ENCODE measurements at regions not wholly inside any gene's neighbourhood (a gene's known extent, or its start where the extent isn't known, plus 50 kb on each side); places are given as distances from the start of the nearest gene placed in this dataset.
"Not testable (repeated sequence)": the region's sequence is repeated elsewhere in the genome, so short reads cannot be mapped to it uniquely, and the experiment has no call there.

DNA sequence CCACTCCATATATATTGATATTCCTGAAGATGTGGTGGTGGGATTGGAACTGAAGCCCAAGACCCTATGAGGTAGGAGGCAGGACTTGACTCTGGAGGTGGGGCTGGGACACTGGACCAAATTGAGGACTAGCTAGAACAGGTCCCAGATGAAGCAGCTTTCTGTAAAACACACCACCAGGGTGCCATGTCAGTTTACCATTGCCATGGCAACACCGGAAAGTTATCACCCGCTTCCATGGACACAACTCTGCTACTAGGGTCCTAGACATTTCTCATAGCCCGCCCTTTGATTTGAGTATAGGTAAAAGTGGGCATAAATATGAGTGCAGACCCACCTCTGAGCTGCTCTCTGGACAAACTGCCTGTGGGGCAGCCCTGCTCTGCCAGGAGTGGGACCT lies 490.5 kb upstream of the PFKP start:
- Mint-ChIP-seq H3K36me3 (no peaks in the 10 kb centered on the region), H3K4me1 (no peaks in the 10 kb centered on the region), H3K27ac (no peak overlapping the region), H3K27me3 (peaks cover 6% of the 10 kb centered on the region), H3K4me3 (no peak overlapping the region), H3K9me3 (no peaks in the 10 kb centered on the region)

DNA sequence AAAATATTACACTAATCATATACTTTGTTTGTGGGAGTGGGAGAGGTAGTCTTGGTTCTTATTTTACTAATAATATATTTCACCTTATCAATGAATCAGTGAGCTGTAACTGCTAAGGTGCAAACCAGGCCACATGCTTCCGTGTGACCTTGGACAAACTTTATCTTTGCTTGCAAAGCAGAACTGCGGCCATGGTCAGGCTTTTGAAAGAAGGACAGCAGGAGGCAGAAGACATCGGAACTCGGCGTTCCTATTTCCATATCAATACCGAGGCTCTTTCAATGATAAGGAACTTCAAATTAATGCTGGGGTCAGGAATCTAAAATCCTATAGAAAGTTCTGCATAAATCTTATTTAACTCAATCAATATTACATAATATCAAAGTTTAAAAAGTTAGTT lies 491.9 kb upstream of the PFKP start:
- H3K36me3 Mint-ChIP-seq = no peaks in the 10 kb centered on the region
- no peaks in the 10 kb centered on the region for H3K9me3 Mint-ChIP-seq
- H3K4me1 Mint-ChIP-seq = no peaks in the 10 kb centered on the region
- peaks cover 6% of the 10 kb centered on the region for H3K27me3 Mint-ChIP-seq
- no peak overlapping the region for H3K27ac Mint-ChIP-seq
- no peak overlapping the region for H3K4me3 Mint-ChIP-seq

DNA sequence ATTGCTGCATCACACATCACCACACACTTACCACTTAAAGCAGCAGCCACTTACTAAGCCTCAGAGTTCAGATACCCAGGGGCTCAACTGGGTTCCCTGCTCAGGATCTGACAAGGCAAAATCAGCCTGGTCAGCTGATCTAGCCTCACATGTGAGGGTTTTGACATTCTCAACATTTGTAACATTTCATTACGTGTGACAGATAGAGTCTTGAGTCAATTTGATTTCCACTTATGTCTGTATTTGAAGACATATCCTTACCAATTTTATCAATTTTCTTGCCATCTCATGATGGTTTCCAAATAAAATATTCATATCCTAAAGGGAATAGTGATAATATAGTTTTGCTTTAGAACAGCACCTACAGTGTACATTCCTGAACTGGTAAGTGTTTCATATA lies 494.7 kb upstream of the PFKP start:
- H3K27me3 Mint-ChIP-seq = peaks cover 5% of the 10 kb centered on the region
- no peaks in the 10 kb centered on the region for H3K9me3 Mint-ChIP-seq
- no peak overlapping the region for H3K27ac Mint-ChIP-seq
- no peaks in the 10 kb centered on the region for H3K4me1 Mint-ChIP-seq
- no peak overlapping the region for H3K4me3 Mint-ChIP-seq
- no peaks in the 10 kb centered on the region for H3K36me3 Mint-ChIP-seq

DNA sequence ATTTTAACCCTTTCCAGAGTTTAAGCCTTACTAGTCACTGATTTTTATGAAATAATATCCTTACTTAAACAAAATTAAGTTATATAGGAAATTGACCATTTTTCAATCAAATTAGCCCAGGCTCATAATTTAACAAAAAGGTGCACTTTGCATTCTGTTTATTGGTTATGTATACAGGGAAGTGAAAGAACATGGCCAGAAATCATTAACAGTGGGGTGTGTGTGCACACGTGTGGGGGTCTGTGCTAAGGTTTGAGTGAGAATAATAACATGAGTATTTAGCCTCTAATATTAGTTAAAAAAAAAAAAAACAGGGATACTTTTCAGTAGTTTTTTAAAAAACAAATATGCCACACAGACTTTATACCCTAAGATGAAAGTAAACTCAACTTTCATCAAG lies 510.5 kb upstream of the PFKP start:
- no peak overlapping the region for H3K27ac Mint-ChIP-seq
- H3K27me3 Mint-ChIP-seq = peaks cover 5% of the 10 kb centered on the region
- no peaks in the 10 kb centered on the region for H3K9me3 Mint-ChIP-seq
- no peaks in the 10 kb centered on the region for H3K36me3 Mint-ChIP-seq
- H3K4me1 Mint-ChIP-seq = no peaks in the 10 kb centered on the region
- H3K4me3 Mint-ChIP-seq = no peak overlapping the region

DNA sequence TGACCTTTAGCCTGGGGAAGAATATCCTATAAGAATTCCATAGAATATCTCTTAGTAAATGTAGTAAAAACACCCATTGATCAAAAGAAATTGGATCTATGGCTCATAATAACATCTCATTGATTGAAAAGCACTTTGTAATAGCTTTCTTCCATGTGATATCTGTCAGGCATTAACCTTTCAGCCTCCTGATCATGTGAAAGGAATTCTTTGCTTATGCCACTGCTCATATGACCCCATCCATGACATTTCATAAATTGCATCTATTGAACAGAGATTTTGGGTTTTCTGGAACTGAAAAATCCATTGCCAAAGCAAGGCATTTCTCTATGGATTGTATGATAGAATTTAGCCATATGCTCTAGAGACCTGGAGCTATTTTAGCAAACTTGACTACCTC lies 519.3 kb upstream of the PFKP start:
- Mint-ChIP-seq H3K4me3 (no peak overlapping the region), H3K36me3 (no peaks in the 10 kb centered on the region), H3K27me3 (no peaks in the 10 kb centered on the region), H3K9me3 (no peaks in the 10 kb centered on the region), H3K27ac (no peak overlapping the region), H3K4me1 (no peaks in the 10 kb centered on the region)

DNA sequence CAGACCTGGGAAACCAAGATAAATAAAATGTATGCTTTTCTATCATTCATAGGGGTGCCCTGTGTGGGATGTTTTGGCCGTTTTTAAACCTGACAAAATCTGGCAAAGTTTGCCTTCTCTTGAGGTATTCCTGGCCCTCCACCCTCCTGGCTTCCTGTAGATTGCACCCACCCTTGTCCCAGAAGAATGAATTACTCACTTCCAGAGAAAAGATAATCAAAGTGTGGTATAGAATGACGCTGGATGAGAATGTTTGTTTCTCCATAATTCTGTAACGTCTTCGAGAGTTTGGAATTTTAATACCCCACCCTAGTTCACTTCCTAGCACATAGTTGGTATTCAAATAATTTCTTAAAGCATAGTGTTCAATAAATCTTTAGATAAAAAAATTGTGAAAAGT lies 519.7 kb upstream of the PFKP start:
- Mint-ChIP-seq H3K27ac (no peak overlapping the region), H3K27me3 (no peaks in the 10 kb centered on the region), H3K4me3 (no peak overlapping the region), H3K9me3 (no peaks in the 10 kb centered on the region), H3K4me1 (no peaks in the 10 kb centered on the region), H3K36me3 (no peaks in the 10 kb centered on the region)

DNA sequence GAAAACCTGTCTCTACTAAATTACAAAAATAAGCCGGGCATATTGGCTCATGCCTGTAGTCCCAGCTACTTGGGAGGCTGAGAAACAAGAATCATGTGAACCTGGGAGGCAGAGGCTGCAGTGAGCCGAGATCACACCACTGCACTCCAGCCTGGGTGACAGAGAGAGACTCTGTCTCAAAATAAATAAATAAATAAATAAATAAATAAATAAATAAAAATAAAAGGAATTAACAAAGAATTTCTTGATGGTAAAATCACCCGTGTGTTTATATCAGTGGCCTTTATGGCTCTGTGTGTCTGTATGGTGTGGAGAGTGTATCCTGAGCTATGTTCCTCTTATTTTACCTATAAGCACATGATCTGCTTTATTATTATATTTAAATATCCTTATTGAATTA lies 520.5 kb upstream of the PFKP start:
- not testable (repeated sequence) for H3K4me3 Mint-ChIP-seq, H3K9me3 Mint-ChIP-seq, H3K36me3 Mint-ChIP-seq, H3K4me1 Mint-ChIP-seq, H3K27me3 Mint-ChIP-seq, H3K27ac Mint-ChIP-seq

DNA sequence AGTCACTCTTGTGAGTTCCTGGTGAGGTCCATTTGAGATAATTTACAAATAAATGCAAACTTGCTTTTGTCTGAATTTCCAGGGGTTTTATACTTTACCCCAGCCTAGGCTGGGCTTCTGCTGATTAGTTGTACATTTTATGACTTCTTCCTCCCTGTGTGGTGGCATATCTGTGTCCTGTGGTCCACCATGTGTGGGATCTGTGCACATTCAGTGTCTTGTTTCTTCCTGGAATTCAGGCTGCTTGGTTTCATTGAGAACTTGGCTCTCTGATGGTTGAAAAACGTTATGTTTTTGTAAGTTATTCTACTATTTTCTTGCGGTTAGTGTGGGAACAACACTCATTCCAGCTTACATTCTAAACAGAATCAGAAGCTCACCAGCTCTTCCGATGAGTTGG lies 523.4 kb upstream of the PFKP start:
- Mint-ChIP-seq H3K4me3 (no peak overlapping the region), H3K4me1 (peaks cover 12% of the 10 kb centered on the region), H3K36me3 (no peaks in the 10 kb centered on the region), H3K27ac (no peak overlapping the region), H3K9me3 (no peaks in the 10 kb centered on the region), H3K27me3 (no peaks in the 10 kb centered on the region)

DNA sequence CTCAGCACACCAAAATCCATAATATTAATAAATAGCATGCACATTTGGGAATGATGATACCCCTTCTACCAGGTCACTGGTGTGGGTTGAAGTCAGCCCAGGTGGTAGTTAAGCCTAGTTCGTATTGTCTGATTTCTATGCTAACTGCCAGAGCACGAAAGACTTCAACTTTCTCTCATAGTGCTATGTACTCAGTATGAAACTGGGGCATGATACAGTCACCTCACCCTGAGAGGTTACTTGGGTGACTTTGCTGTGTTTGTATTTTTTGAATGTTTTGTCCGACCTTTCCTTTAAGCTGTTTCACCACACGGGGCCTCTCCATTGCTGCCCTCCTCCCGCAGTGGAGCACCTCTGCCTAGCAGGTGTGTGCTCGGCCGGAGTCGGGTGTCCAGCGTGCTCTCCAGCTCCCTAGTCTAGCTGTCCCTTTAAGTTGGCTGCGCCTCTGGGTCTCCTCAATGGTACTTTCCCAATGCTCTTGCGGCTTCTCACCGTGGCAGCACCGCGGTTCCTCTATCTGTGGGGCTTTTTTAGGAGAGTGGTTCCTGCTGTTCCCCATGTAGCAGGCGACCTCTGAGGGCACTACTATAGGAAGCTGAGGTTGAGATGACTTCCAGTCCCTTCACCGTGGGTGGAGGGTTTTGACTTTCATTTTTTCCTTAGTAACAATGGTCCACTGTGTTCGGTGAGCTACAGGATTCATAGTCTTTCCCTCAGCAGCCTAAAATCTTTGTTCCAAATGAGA lies 524.0 kb upstream of the PFKP start:
- no peak overlapping the region for H3K27ac Mint-ChIP-seq

DNA sequence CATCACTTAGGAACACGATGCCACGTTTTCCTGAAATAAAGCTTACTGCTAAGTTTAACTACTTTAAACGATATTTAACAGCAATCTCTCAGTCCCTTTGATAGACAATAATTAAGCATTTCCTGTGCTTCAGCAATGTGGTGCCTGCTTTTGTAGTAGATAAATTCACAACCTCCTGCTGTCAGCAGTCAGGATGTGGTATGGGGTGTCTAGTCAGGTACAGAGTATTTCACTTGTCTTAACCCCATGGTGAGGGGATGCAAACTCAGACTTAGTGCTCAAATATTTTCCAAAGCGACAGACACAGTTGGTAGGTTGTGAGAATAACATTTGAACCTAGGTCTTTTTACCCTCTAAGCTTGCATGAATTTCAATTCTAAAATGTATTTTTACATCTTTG lies 526.2 kb upstream of the PFKP start:
- no peaks in the 10 kb centered on the region for H3K9me3 Mint-ChIP-seq
- H3K4me3 Mint-ChIP-seq = no peak overlapping the region
- no peaks in the 10 kb centered on the region for H3K36me3 Mint-ChIP-seq
- H3K4me1 Mint-ChIP-seq = peaks cover 12% of the 10 kb centered on the region
- H3K27me3 Mint-ChIP-seq = no peaks in the 10 kb centered on the region
- H3K27ac Mint-ChIP-seq = no peak overlapping the region

More for the DNA sequence above, 524.0 kb upstream of the PFKP start:
- Mint-ChIP-seq H3K4me1 (peaks cover 12% of the 10 kb centered on the region), H3K9me3 (no peaks in the 10 kb centered on the region), H3K4me3 (no peak overlapping the region), H3K36me3 (no peaks in the 10 kb centered on the region), H3K27me3 (no peaks in the 10 kb centered on the region)

DNA sequence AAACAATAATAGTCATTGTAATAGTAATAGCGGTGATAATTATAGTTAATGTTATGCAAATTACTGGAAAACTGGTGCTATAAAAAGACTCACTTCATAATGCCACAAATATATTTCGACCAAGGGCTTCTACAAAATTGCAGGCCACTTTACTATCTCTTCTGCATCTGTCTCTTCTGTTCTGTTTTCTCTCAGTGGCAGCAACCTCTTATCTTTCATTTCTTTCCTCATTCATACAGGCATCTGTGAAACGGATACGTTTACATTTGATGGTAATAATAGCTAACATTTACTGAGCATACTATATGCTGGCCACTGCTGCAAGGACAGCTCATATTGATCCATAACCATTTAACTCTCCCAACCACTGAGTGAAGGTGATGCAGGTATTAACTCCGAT lies 537.4 kb upstream of the PFKP start:
- peaks cover 6% of the 10 kb centered on the region for H3K27me3 Mint-ChIP-seq
- H3K9me3 Mint-ChIP-seq = no peaks in the 10 kb centered on the region
- H3K4me1 Mint-ChIP-seq = no peaks in the 10 kb centered on the region
- H3K4me3 Mint-ChIP-seq = no peak overlapping the region
- no peak overlapping the region for H3K27ac Mint-ChIP-seq
- H3K36me3 Mint-ChIP-seq = no peaks in the 10 kb centered on the region

DNA sequence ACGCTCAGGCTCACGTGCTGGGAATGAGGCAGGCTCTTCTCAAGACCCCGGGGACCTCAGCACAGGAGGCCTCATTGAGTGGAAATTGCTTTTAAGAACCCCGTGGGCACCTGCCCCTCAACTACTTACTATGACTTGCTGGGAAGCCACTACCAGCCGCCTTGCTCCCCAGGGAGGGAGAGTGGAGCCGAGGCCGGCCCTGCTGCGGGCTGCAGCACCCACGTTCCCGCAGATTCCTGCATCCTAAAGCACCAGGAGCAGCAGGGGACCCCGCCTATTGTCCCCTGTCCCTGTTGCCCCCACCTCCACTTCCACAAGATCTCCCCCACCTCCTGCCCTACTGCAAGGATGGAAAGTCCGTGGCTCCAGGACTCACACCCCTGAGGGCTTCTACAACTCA lies 541.6 kb upstream of the PFKP start:
- no peaks in the 10 kb centered on the region for H3K4me1 Mint-ChIP-seq
- no peaks in the 10 kb centered on the region for H3K36me3 Mint-ChIP-seq
- peaks cover 6% of the 10 kb centered on the region for H3K27me3 Mint-ChIP-seq
- no peak overlapping the region for H3K27ac Mint-ChIP-seq
- no peaks in the 10 kb centered on the region for H3K9me3 Mint-ChIP-seq
- H3K4me3 Mint-ChIP-seq = no peak overlapping the region

DNA sequence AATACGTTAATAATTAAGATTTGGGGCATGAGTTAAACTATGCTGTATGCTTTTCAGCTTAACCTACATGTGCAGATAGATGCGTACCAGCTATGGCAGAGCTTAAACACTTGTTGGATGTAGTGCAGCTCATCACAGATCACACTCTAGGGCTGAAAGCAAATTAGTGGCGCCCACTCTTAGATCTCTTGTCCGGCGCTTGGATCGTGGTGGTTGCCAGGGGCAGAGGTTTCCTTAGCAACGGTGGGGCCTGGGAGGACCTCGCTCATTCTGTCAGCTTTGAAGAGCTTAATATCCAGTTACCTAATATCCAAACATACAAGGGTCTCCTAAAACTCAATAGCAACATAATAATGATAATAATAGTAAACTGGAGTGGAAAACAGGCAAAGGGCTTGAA lies 548.2 kb upstream of the PFKP start:
- no peaks in the 10 kb centered on the region for H3K9me3 Mint-ChIP-seq
- no peak overlapping the region for H3K4me3 Mint-ChIP-seq
- no peaks in the 10 kb centered on the region for H3K36me3 Mint-ChIP-seq
- H3K4me1 Mint-ChIP-seq = no peaks in the 10 kb centered on the region
- peaks cover 2% of the 10 kb centered on the region for H3K27me3 Mint-ChIP-seq
- H3K27ac Mint-ChIP-seq = no peak overlapping the region

DNA sequence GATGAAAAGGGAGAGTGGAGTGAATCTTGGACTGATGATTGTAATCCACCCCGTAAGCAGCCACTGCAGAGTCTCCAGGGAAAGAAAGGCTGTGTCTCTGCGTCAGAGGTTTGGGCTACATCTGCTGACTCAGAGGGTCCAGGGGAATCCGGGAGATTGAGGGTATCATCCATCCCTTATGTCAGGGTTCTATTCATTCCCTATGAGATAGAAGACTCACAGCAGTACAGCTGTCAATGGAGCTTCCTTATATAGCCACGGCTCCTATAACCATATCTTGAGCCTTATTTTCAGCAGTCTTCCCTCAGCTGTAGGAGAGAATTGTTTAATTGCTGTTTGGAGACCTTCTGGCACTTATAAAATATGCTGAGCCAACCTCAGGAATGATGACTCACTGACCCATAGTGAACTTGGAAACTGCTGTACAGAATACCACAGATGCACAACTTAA lies 558.2 kb upstream of the PFKP start:
- H3K27ac Mint-ChIP-seq = no peak overlapping the region
- no peaks in the 10 kb centered on the region for H3K36me3 Mint-ChIP-seq
- no peaks in the 10 kb centered on the region for H3K4me1 Mint-ChIP-seq
- H3K27me3 Mint-ChIP-seq = peaks cover 2% of the 10 kb centered on the region
- peaks cover 6% of the 10 kb centered on the region for H3K9me3 Mint-ChIP-seq
- no peak overlapping the region for H3K4me3 Mint-ChIP-seq

DNA sequence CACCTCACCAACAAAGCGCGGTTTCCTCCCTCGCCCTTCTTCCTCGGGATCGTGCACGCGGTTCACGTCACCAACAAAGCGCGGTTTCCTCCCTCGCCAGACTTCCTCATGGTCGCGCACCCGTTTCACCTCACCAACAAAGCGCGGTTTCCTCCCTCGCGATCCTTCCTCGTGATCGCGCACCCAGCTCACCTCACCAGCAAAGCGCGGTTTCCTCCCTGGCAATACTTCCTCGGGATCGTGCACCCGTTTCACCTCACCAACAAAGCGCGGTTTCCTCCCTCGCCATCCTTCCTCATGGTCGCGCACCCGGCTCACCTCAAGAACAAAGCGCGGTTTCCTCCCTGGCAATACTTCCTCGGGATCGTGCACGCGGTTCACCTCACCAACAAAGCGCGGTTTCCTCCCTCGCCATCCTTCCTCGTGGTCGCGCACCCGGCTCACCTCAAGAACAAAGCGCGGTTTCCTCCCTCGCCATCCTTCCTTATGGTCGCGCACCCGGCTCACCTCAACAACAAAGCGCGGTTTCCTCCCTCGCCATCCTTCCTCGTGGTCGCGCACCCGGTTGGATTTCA lies 565.9 kb upstream of the PFKP start:
- H3K4me3 Mint-ChIP-seq = peak overlapping the region; percentile 79
- H3K4me1 Mint-ChIP-seq = peaks cover 17% of the 10 kb centered on the region
- not testable (repeated sequence) for H3K9me3 Mint-ChIP-seq, H3K36me3 Mint-ChIP-seq, H3K27me3 Mint-ChIP-seq
- H3K27ac Mint-ChIP-seq = peak overlapping the region; percentile 68

DNA sequence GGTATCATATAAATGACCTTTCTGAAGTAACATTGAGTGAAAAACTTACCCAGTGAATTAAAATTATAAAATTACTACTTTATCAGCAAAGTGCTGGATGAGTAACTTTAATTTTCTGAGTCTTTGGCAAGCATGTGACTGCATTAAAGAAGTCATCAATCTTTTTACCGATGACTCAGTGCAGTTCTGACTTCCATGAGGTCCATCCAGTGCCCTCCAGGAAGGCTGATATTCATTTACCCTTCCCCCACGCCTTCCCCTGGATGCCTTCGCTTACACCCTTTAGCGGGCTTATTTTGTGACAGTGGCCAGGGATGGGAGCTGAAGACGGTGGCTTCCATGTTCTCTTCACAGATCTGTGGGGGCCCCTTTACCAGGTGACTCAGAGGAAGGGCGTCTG lies 572.9 kb upstream of the PFKP start:
- Mint-ChIP-seq H3K27ac (no peak overlapping the region), H3K4me1 (no peaks in the 10 kb centered on the region), H3K9me3 (no peaks in the 10 kb centered on the region), H3K4me3 (no peak overlapping the region), H3K27me3 (peaks cover 7% of the 10 kb centered on the region), H3K36me3 (no peaks in the 10 kb centered on the region)

DNA sequence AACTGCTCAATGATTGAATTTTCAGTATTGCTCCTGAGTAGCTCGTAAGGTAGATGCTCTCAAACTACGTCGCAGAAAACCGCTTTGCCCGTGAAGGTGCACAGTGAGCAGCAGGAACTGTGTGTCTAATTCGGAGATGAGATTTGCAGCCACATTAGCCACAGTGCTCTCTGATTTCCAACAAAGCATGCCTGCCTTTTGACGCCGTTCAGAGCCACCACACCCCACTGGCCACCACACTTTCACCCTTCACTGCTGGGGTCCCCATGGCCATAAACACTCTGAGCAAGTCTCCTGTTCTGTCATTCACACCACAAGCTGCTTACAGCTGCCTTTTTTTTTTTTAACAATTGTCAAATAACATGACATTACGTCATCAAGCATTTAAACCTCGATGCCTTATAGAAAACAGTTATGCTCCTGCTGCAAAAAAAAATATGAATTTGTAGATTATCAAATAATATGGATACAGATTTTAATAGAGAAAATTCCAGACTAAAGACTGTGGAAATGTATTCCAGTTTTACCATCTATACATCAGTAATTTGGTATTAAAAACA lies 578.8 kb upstream of the PFKP start:
- Mint-ChIP-seq H3K4me1 (no peaks in the 10 kb centered on the region), H3K27ac (no peak overlapping the region), H3K36me3 (no peaks in the 10 kb centered on the region), H3K27me3 (peaks cover 5% of the 10 kb centered on the region), H3K4me3 (no peak overlapping the region), H3K9me3 (no peaks in the 10 kb centered on the region)

All from activated naive CD4-positive, alpha-beta T cell treated with anti-CD3 and anti-CD28 coated beads, Interleukin-2, amount 50 U/mL, for 24 hours (primary cell).